Transverse colon (tissue), 4 donors: ENCODE measurements at regions not wholly inside any gene's neighbourhood (a gene's known extent, or its start where the extent isn't known, plus 50 kb on each side); places are given as distances from the start of the nearest gene placed in this dataset.

ENCODE experiments used
- DNase-seq: peaks from one replicate; pipeline ENCODE4 v3.0.0-alpha.2; 2019
- H3K27ac ChIP-seq, 4 donors: fragments of 200-600 bp; sonication (generic); 2 replicates each; pipeline ENCODE4 v1.5.1; 2016 to 2018; ENCODE audit warnings: inconsistent platforms in 4 of 4
- H3K27me3 ChIP-seq: fragments of 200-600 bp; sonication (generic); 2 replicates; pipeline ENCODE4 v1.5.1; 2017; ENCODE audit warnings: inconsistent platforms
- H3K36me3 ChIP-seq, 4 donors: fragments of 200-600 bp; sonication (generic); 2 replicates each; pipeline ENCODE4 v1.5.1; 2017 to 2019; ENCODE audit warnings: inconsistent platforms in 4 of 4
- H3K4me1 ChIP-seq, 4 donors: fragments of 200-600 bp; sonication (generic); 2 replicates each; pipeline ENCODE4 v1.5.1; 2017 to 2020; ENCODE audit warnings: inconsistent platforms in 4 of 4
- H3K4me3 ChIP-seq, 4 donors: fragments of 200-600 bp; sonication (generic); 1 replicate in 1 of 4; 2 replicates in 3 of 4; pipeline versions ENCODE4 v1.5.1 to v1.6.1; 2017 to 2019; ENCODE audit warnings: inconsistent platforms in 4 of 4
- H3K9me3 ChIP-seq, 2 donors: fragments of 200-600 bp; sonication (generic); 2 replicates each; pipeline ENCODE4 v1.5.1; 2017 to 2019; ENCODE audit warnings: inconsistent platforms in 2 of 2
- EP300 ChIP-seq: sonication (generic); formaldehyde crosslinking; IDR thresholded peaks from one replicate; pipeline ENCODE4 v1.6.1; 2017; ENCODE audit warnings: antibody characterized with exemption, low read depth
- POLR2A ChIP-seq: fragments of 450-650 bp; IDR thresholded peaks from one replicate; pipeline ENCODE4 v1.6.1; 2016; ENCODE audit warnings: antibody characterized with exemption, mild to moderate bottlenecking, moderate library complexity
- POLR2AphosphoS5 ChIP-seq, 3 donors: sonication (generic); formaldehyde crosslinking; IDR thresholded peaks; one replicate each; pipeline ENCODE4 v1.6.1; 2016; ENCODE audit warnings: antibody characterized with exemption in 3 of 3
- WGBS, 2 donors: methylation state at CpG; one replicate each; pipeline ENCODE4 v1.1.5; 2018; ENCODE audit warnings: low coverage in 1 of 2; 5-methylcytosine and 5-hydroxymethylcytosine counted together
- in situ Hi-C, 4 donors: fragments of 200-750 bp; cut with MboI; loops; one replicate each; pipeline versions ENCODE4 v1.15.0 to v1.15.1; 2017; ENCODE audit warnings: low sequenced_read_pairs in 3 of 4, low pct_ligation_motif_present in 1 of 4, low pct_unique_long_range_greater_than_20kb in 1 of 4
- intact Hi-C: fragments of 100-400 bp; cut with DNase I; formaldehyde crosslinking; loops from one replicate; pipeline ENCODE4 v1.15.1; 2023; ENCODE audit warnings: low total_unique reads
- TF ChIP-seq, protein P1 (sequence below), 5 experiments: fragments of 200-600 bp in 3 of 5; fragments of 450-650 bp in 2 of 5; sonication (generic) in 3 of 5; IDR thresholded peaks; 1 replicate in 2 of 5; 2 replicates in 3 of 5; pipeline ENCODE4 v1.5.1; 2016 to 2017; ENCODE audit warnings: antibody characterized with exemption in 5 of 5, inconsistent platforms in 3 of 5, mild to moderate bottlenecking in 2 of 5, moderate library complexity in 1 of 5

DNA sequence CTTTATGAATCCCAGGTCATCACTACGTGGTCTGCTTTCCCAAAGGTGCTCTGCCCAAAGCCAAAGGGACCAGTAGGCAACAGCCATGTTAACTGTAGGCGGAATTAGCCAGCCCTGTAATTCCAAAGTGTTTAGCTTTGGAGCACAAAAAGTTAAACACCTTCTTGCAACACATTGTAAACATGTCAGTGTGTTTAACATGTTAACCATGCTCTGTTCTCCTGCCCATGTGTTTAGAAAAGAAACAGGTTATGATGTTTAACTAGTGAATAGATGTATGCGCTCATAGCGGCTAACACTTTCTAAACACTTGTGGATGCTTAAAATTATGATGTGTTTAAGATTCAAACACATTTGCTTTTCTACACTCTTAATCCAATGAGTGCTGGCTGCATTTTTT, 292.4 kb downstream of the SRBD1 start:
- Histone ChIP-seq H3K9me3 (no peaks in the 10 kb centered on the region), H3K27me3 (no peaks in the 10 kb centered on the region), H3K27ac (no peak overlapping the region), H3K4me1 (no peaks in the 10 kb centered on the region), H3K4me3 (no peak overlapping the region), H3K36me3 (no peaks in the 10 kb centered on the region)
- intact Hi-C loops (no loop called here), in situ Hi-C loops (no loop called here)
- 81 to 87% methylated on average over 3 to 4 of the region's 4 CpGs for whole genome bisulfite sequencing, 2 donors
- TF ChIP-seq POLR2A = no peak
- peak in 2 of 3 donors; percentile 28 to 71 for TF ChIP-seq POLR2AphosphoS5 (IDR thresholded peaks at IDR 0.05)
- TF ChIP-seq, protein P1, sequence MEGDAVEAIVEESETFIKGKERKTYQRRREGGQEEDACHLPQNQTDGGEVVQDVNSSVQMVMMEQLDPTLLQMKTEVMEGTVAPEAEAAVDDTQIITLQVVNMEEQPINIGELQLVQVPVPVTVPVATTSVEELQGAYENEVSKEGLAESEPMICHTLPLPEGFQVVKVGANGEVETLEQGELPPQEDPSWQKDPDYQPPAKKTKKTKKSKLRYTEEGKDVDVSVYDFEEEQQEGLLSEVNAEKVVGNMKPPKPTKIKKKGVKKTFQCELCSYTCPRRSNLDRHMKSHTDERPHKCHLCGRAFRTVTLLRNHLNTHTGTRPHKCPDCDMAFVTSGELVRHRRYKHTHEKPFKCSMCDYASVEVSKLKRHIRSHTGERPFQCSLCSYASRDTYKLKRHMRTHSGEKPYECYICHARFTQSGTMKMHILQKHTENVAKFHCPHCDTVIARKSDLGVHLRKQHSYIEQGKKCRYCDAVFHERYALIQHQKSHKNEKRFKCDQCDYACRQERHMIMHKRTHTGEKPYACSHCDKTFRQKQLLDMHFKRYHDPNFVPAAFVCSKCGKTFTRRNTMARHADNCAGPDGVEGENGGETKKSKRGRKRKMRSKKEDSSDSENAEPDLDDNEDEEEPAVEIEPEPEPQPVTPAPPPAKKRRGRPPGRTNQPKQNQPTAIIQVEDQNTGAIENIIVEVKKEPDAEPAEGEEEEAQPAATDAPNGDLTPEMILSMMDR (IDR thresholded peaks at IDR 0.05) = no peak
- DNase-seq = no peak

DNA sequence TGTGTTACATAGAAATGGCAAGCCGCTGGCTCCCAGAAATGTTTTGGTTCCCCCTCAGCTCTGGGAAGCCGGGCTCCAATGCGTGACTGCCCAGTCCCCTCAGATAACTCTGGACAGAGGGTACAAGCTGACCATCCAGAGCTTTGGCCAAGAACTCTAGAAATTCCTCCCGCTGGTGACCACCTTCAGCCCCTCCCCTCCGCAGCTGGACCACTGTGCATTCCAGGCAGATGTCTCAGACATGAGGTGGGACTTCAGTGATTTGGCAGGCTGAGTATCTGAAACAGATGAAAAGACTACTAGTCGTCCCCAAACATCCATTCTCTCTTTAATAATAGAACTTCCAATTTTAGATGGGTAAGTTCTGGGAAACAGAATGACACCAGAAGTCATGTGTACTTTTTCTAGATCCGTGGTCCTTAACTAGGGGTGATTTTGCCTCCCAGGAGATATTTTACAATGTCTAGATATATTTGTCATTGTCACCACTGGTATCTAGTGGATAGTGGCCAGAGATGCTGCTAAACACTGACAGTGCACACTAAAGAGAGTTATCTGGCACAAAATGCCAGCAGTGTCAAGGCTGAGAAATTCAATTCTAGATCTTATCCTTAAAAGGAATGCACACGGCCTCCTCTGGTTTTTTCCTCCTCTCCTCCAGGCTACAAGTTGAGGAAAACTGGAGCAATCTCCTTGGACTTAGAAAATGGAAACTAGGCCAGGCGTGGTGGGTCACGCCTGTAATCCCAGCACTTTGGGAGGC, 294.3 kb downstream of the SRBD1 start:
- TF ChIP-seq, protein P1 (IDR thresholded peaks at IDR 0.05) = no peak
- no peak for TF ChIP-seq EP300
- TF ChIP-seq POLR2AphosphoS5 (IDR thresholded peaks at IDR 0.05) = no peak
- TF ChIP-seq POLR2A = no peak
- in situ Hi-C loops = no loop called here
- intact Hi-C loops = no loop called here
- Histone ChIP-seq H3K27me3 (no peaks in the 10 kb centered on the region), H3K9me3 (no peaks in the 10 kb centered on the region), H3K4me3 (no peak overlapping the region), H3K27ac (no peak overlapping the region), H3K36me3 (no peaks in the 10 kb centered on the region), H3K4me1 (no peaks in the 10 kb centered on the region)
- DNase-seq = no peak
- WGBS, 2 donors = 84 to 89% methylated on average over 5 to 10 of the region's 10 CpGs

DNA sequence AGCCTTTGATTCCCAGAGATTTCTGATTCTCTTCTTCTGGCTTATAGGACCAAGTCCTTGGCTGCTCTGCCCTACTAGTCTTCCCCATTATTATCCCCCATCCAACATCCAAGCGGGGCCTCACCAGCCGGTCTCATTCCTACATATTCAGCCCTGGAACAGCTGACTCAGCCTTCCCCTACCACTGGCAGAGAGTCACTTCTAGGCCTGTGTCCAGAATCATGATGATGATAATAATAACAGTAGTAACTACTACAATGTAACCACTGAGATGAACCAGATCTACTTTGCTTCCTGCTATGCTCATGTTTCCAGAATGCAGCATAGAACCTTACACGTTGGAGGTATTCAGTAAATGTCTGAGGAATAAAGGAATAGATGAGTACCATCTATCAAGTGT, 295.2 kb downstream of the SRBD1 start:
- DNase-seq = no peak
- intact Hi-C loops = no loop called here
- peak in 2 of 3 donors; percentile 33 to 46 for TF ChIP-seq POLR2AphosphoS5 (IDR thresholded peaks at IDR 0.05)
- TF ChIP-seq POLR2A = no peak
- Histone ChIP-seq H3K4me1 (no peaks in the 10 kb centered on the region), H3K27ac (no peak overlapping the region), H3K36me3 (no peaks in the 10 kb centered on the region), H3K4me3 (no peak overlapping the region), H3K27me3 (no peaks in the 10 kb centered on the region), H3K9me3 (no peaks in the 10 kb centered on the region)
- in situ Hi-C loops = no loop called here
- 47 to 56% methylated on average over 2 to 3 of the region's 3 CpGs for WGBS, 2 donors

DNA sequence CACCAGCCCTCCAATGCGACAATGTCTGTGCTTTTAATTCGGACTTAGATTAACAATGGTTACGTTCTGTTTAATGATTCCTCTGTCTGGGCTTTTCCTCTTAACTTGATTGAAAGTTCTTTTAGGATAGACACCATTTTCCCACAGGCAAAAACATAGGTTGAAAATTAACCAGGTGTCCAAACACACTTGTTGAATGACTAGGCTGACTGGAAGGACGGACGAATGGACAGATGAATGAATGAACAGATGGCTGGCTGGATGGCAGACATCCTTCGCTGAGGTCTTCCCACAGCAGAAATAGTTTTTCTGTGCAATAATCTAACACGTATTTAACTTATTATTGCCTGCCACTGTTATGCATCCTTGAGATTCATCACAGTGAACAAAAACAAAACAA, 298.8 kb downstream of the SRBD1 start:
- H3K9me3 ChIP-seq = no peaks in the 10 kb centered on the region
- WGBS, 2 donors = 55 to 57% methylated on average over 7 of the region's 7 CpGs
- H3K27me3 ChIP-seq = no peaks in the 10 kb centered on the region
- no peak overlapping the region for H3K27ac ChIP-seq
- in situ Hi-C loops = no loop called here
- no peak for DNase-seq
- H3K4me1 ChIP-seq = no peaks in the 10 kb centered on the region
- TF ChIP-seq POLR2AphosphoS5 (IDR thresholded peaks at IDR 0.05) (no peak), POLR2A (no peak), EP300 (no peak)
- TF ChIP-seq, protein P1 (IDR thresholded peaks at IDR 0.05) = no peak
- intact Hi-C loops = no loop called here
- no peak overlapping the region for H3K4me3 ChIP-seq
- H3K36me3 ChIP-seq = no peaks in the 10 kb centered on the region

DNA sequence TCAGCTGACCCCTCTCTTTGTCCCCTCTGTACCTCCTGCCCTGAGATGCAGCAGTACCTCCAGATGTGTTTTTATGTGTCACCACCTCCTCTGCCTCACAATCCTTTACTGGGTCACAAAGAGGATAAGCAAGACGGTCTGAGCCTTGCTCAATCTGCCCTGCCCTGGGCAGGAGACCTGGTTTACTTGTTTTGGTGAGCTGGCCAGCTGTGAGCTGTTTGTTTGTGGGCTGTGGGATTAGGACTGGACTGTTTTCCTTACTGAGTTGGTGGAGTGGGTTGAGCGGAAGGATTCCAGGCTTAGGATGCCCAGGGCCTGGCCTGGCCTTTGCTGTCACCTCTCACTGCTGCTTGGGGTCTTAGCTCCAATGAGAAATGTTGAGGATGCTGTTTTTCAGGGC, 299.5 kb downstream of the SRBD1 start:
- no peaks in the 10 kb centered on the region for H3K4me1 ChIP-seq
- in situ Hi-C loops (no loop called here), intact Hi-C loops (no loop called here)
- no peak overlapping the region for H3K4me3 ChIP-seq
- H3K36me3 ChIP-seq = no peaks in the 10 kb centered on the region
- TF ChIP-seq POLR2AphosphoS5 (IDR thresholded peaks at IDR 0.05) = no peak
- TF ChIP-seq, protein P1 (IDR thresholded peaks at IDR 0.05) = no peak
- no peak for TF ChIP-seq EP300
- no peak for TF ChIP-seq POLR2A
- no peak overlapping the region for H3K27ac ChIP-seq
- H3K27me3 ChIP-seq = no peaks in the 10 kb centered on the region
- DNase-seq = no peak
- H3K9me3 ChIP-seq = no peaks in the 10 kb centered on the region
- 70% methylated on average over 2 of the region's 2 CpGs; no CpG with 5 or more reads in 1 of the 2 donors for WGBS, 2 donors
